NCI-H2171 treated with DMSO at 0.1 percent for 48 hours (cell line): ENCODE measurements at regions not wholly inside any gene's neighbourhood (a gene's known extent, or its start where the extent isn't known, plus 50 kb on each side); places are given as distances from the start of the nearest gene placed in this dataset.

Experiments used
- DNase-seq: peaks from one replicate; lab custom pipeline; 2025; lab: John Stamatoyannopoulos, UW

DNA sequence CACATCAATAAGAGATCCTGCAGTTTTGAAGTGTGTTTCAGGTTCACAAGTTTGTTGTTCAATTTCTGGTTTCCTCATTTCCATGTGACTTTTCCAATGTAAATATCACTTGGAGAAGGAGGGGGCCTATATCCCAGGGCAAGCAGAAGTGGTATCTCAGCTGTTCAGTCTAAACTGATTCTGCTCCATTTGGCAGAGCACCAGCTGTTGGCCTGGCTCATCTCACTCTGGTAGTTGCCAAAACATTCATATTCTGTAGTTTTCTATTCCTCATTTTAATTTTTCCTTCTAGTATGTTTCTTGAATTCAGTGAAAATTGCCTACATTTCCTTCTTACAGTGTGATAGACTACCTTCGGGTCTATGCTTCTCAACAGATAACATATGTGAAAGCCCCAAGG, 101.8 kb upstream of the TAC1 start:
- no peak for DNase-seq

DNA sequence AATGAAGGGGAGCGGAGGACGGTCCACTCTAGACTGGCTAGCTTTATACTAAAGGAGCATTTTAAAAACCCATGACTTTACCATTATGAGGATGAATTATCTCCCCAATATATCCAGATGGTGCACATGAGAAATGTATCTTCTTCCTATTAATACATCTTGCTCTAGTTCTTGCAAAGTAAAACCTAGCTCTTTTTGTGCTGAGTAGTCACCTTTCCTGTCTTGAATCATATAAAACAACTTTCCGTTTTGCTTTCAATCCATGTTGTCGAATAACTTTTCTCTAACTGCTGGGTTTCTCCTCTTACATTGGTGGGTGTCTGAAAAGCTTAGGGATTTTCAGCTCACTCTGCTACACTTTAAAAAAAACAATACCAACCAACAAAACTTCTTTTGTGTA, 96.3 kb upstream of the TAC1 start:
- DNase-seq = no peak

- DNase-seq = no peak
Observed at GRCh38 chr7:97639036-97639435, 92.8 kb upstream of the TAC1 start.

- no peak for DNase-seq
Observed at GRCh38 chr7:97659363-97660045, 72.4 kb upstream of the TAC1 start.

- no peak for DNase-seq
Observed at GRCh38 chr7:97667359-97667758, 64.5 kb upstream of the TAC1 start.

DNA sequence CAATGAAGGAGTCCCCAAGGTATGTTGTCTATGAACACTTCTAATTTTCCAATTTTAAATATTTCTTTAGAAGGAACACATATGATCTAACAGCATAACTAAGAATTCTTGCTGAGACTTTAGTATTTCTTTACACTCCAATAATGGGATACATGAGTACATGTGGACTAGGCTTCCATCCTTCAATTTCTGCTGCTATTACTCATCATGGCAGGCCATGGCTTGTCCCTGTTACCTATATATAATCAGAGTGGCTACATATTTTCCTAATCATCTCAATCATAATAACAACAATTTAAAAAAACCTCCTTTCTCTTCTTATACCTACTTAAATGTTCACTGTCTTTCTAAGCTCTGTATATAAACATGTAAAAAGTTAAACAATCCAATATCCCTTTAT, 60.3 kb upstream of the TAC1 start:
- no peak for DNase-seq

GRCh38 chr7:97680622-97681021, 51.3 kb upstream of the TAC1 start:
- DNase-seq = no peak
